ENCODE measurements at regions not wholly inside any gene's neighbourhood (a gene's known extent, or its start where the extent isn't known, plus 50 kb on each side); places are given as distances from the start of the nearest gene placed in this dataset.

DNA sequence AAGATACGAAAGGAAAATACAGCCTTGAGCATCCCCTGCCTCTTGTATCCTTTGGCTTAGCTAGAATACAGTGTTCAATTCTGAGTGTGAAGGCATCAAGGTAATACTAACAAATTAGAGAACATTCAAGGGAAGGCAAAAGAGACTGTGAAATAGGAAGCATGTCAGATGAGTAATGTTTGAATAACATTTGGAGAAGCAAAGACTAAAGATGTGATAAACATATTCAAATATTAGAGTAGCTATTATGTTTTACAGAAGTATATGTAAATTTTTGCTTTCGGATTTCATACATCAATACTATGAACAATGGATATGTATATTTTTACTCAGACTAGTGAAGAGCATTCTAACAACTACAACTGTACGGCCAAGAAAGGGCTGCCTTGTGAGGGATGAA, 161.7 kb upstream of the FN1 start:
- no peak for TF ChIP-seq POLR2AphosphoS5 (IDR thresholded peaks at IDR 0.05)
- no peak for TF ChIP-seq EZH2 (IDR thresholded peaks at IDR 0.05; ENCODE audit: borderline replicate concordance, insufficient read depth, low read length, poor library complexity, severe bottlenecking)
- TF ChIP-seq, protein P1, sequence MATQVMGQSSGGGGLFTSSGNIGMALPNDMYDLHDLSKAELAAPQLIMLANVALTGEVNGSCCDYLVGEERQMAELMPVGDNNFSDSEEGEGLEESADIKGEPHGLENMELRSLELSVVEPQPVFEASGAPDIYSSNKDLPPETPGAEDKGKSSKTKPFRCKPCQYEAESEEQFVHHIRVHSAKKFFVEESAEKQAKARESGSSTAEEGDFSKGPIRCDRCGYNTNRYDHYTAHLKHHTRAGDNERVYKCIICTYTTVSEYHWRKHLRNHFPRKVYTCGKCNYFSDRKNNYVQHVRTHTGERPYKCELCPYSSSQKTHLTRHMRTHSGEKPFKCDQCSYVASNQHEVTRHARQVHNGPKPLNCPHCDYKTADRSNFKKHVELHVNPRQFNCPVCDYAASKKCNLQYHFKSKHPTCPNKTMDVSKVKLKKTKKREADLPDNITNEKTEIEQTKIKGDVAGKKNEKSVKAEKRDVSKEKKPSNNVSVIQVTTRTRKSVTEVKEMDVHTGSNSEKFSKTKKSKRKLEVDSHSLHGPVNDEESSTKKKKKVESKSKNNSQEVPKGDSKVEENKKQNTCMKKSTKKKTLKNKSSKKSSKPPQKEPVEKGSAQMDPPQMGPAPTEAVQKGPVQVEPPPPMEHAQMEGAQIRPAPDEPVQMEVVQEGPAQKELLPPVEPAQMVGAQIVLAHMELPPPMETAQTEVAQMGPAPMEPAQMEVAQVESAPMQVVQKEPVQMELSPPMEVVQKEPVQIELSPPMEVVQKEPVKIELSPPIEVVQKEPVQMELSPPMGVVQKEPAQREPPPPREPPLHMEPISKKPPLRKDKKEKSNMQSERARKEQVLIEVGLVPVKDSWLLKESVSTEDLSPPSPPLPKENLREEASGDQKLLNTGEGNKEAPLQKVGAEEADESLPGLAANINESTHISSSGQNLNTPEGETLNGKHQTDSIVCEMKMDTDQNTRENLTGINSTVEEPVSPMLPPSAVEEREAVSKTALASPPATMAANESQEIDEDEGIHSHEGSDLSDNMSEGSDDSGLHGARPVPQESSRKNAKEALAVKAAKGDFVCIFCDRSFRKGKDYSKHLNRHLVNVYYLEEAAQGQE (IDR thresholded peaks at IDR 0.05; ENCODE audit: borderline replicate concordance): no peak

Measured in neural cell (in vitro differentiated cells).